Left ventricle myocardium inferior (tissue), 1 donor: ENCODE measurements at regions not wholly inside any gene's neighbourhood (a gene's known extent, or its start where the extent isn't known, plus 50 kb on each side); places are given as distances from the start of the nearest gene placed in this dataset.

Source experiments
- DNase-seq: peaks from one replicate; pipeline ENCODE4 v3.0.0-alpha.2; 2020
- H3K27ac ChIP-seq: fragments of 200-600 bp; replicated peaks from 2 replicates; pipeline ENCODE4 v1.8.0; 2021
- H3K27me3 ChIP-seq: fragments of 200-600 bp; 2 replicates; pipeline ENCODE4 v1.8.0; 2021; ENCODE audit warnings: low read depth
- H3K36me3 ChIP-seq: fragments of 200-600 bp; 2 replicates; pipeline ENCODE4 v1.8.0; 2021
- H3K4me1 ChIP-seq: fragments of 200-600 bp; 2 replicates; pipeline ENCODE4 v1.8.0; 2021
- H3K4me3 ChIP-seq: fragments of 200-600 bp; 2 replicates; pipeline ENCODE4 v1.8.0; 2021; ENCODE audit warnings: mild to moderate bottlenecking, moderate library complexity
- H3K9me3 ChIP-seq: fragments of 200-600 bp; replicated peaks from 2 replicates; pipeline ENCODE4 v1.8.0; 2021
- CTCF ChIP-seq: fragments of 200-600 bp; IDR thresholded peaks from 2 replicates; pipeline ENCODE4 v1.8.0; 2021; ENCODE audit warnings: antibody characterized with exemption, mild to moderate bottlenecking, borderline replicate concordance
- intact Hi-C: fragments of 100-400 bp; cut with micrococcal nuclease; formaldehyde crosslinking; loops from one replicate; pipeline ENCODE4 v1.11.0; 2022
- donor health status: DM: no; HTN: yes; CAD: no; lungs with severe emphysema.

GRCh38 chr12:5305886-5306545 lies 125.9 kb upstream of the NTF3 start:
- Histone ChIP-seq H3K4me3 (no peak overlapping the region), H3K36me3 (no peaks in the 10 kb centered on the region), H3K4me1 (no peaks in the 10 kb centered on the region), H3K9me3 (no peaks in the 10 kb centered on the region), H3K27ac (no peak overlapping the region), H3K27me3 (peaks cover 7% of the 10 kb centered on the region)
- intact Hi-C loops = no loop called here
- TF ChIP-seq CTCF = no peak
- no peak for DNase-seq

GRCh38 chr12:5307065-5307464 lies 124.8 kb upstream of the NTF3 start:
- Histone ChIP-seq H3K9me3 (no peaks in the 10 kb centered on the region), H3K27ac (no peak overlapping the region), H3K4me3 (no peak overlapping the region), H3K36me3 (no peaks in the 10 kb centered on the region), H3K4me1 (no peaks in the 10 kb centered on the region), H3K27me3 (no peaks in the 10 kb centered on the region)
- no peak for TF ChIP-seq CTCF
- intact Hi-C loops = no loop called here
- DNase-seq = no peak

GRCh38 chr12:5308216-5308615 lies 123.7 kb upstream of the NTF3 start:
- Histone ChIP-seq H3K36me3 (no peaks in the 10 kb centered on the region), H3K27ac (no peak overlapping the region), H3K4me1 (no peaks in the 10 kb centered on the region), H3K4me3 (no peak overlapping the region), H3K9me3 (no peaks in the 10 kb centered on the region), H3K27me3 (no peaks in the 10 kb centered on the region)
- TF ChIP-seq CTCF = no peak
- DNase-seq = no peak
- intact Hi-C loops = no loop called here

- no peak overlapping the region for H3K4me3 ChIP-seq
- H3K36me3 ChIP-seq = no peaks in the 10 kb centered on the region
- no peaks in the 10 kb centered on the region for H3K27me3 ChIP-seq
- intact Hi-C loops = no loop called here
- H3K27ac ChIP-seq = no peak overlapping the region
- H3K4me1 ChIP-seq = no peaks in the 10 kb centered on the region
- TF ChIP-seq CTCF = no peak
- no peak for DNase-seq
- peaks cover 7% of the 10 kb centered on the region for H3K9me3 ChIP-seq
These were observed 122.9 kb upstream of the NTF3 start for GRCh38 chr12:5308996-5309395.

- no peak for TF ChIP-seq CTCF
These were observed 122.3 kb upstream of the NTF3 start for GRCh38 chr12:5309654-5310053.

More at GRCh38 chr12:5309654-5310053, 122.3 kb upstream of the NTF3 start:
- no peaks in the 10 kb centered on the region for H3K27me3 ChIP-seq
- no peak for DNase-seq
- H3K27ac ChIP-seq = no peak overlapping the region
- intact Hi-C loops = no loop called here
- no peaks in the 10 kb centered on the region for H3K36me3 ChIP-seq
- peaks cover 13% of the 10 kb centered on the region for H3K9me3 ChIP-seq
- H3K4me1 ChIP-seq = no peaks in the 10 kb centered on the region
- no peak overlapping the region for H3K4me3 ChIP-seq
